ENCODE measurements at regions not wholly inside any gene's neighbourhood (a gene's known extent, or its start where the extent isn't known, plus 50 kb on each side); places are given as distances from the start of the nearest gene placed in this dataset.
"Not testable (repeated sequence)": the region's sequence is repeated elsewhere in the genome, so short reads cannot be mapped to it uniquely, and the experiment has no call there.

- not testable (repeated sequence) for TF ChIP-seq EZH2 (IDR thresholded peaks at IDR 0.05; ENCODE audit: low read depth, unreplicated experiment); JUNB (IDR thresholded peaks at IDR 0.05; ENCODE audit: unreplicated experiment); CREB1 (CRISPR knock-in tag; IDR thresholded peaks at IDR 0.05; ENCODE audit: low read depth); POLR2AphosphoS5 (IDR thresholded peaks at IDR 0.05; ENCODE audit: low read depth)
- TF ChIP-seq, protein P1, sequence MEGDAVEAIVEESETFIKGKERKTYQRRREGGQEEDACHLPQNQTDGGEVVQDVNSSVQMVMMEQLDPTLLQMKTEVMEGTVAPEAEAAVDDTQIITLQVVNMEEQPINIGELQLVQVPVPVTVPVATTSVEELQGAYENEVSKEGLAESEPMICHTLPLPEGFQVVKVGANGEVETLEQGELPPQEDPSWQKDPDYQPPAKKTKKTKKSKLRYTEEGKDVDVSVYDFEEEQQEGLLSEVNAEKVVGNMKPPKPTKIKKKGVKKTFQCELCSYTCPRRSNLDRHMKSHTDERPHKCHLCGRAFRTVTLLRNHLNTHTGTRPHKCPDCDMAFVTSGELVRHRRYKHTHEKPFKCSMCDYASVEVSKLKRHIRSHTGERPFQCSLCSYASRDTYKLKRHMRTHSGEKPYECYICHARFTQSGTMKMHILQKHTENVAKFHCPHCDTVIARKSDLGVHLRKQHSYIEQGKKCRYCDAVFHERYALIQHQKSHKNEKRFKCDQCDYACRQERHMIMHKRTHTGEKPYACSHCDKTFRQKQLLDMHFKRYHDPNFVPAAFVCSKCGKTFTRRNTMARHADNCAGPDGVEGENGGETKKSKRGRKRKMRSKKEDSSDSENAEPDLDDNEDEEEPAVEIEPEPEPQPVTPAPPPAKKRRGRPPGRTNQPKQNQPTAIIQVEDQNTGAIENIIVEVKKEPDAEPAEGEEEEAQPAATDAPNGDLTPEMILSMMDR (conservative IDR thresholded peaks at IDR 0.05; ENCODE audit: low read depth in 2 of 2), result not testable (repeated sequence)
Observed at GRCh38 chr21:25467071-25467470, 140.2 kb downstream of the MRPL39 start.

All from GM23338 (cell line).